Upper lobe of left lung (tissue), 4 donors: ENCODE measurements at regions not wholly inside any gene's neighbourhood (a gene's known extent, or its start where the extent isn't known, plus 50 kb on each side); places are given as distances from the start of the nearest gene placed in this dataset.

Experiments used
- CTCF ChIP-seq, 6 experiments: fragments of 450-650 bp in 4 of 6; fragments of 200-600 bp in 2 of 6; sonication (generic) in 2 of 6; IDR thresholded peaks; one replicate each; pipeline ENCODE4 v1.5.1; 2016 to 2019; ENCODE audit warnings: antibody characterized with exemption in 6 of 6
- POLR2A ChIP-seq, 4 donors: fragments of 450-650 bp; IDR thresholded peaks; one replicate each; pipeline ENCODE4 v1.5.1; 2016 to 2017; ENCODE audit warnings: antibody characterized with exemption in 4 of 4, mild to moderate bottlenecking in 2 of 4

DNA sequence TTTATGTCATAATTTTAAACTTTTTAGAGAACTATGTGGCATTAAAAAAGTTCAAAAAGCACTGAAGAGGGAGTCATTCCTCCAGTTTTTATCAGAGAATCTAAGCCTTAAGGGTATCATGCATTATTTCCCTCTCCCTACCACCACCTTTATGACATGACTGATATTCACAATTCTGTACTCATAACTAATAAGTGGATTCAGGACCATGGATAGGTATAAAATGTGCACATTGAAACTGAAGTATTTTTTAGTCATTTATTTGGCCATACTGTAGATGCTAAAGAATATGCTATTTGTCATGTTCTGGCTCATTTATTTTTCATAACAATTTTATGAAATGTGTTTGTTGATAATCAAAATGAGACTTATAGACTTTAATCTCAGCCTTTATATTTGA lies 897.5 kb upstream of the AGA start:
- TF ChIP-seq CTCF (IDR thresholded peaks at IDR 0.05) (no peak), POLR2A (IDR thresholded peaks at IDR 0.05) (no peak)
